Choroid plexus epithelial cell (primary cell): ENCODE measurements at regions not wholly inside any gene's neighbourhood (a gene's known extent, or its start where the extent isn't known, plus 50 kb on each side); places are given as distances from the start of the nearest gene placed in this dataset.

ENCODE experiments used
- DNase-seq: peaks from one replicate; pipeline ENCODE4 v3.0.0-alpha.2; 2010; ENCODE audit warnings: low read depth
- H3K4me3 ChIP-seq: 2 replicates; pipeline ENCODE4 v1.5.1; 2011; ENCODE audit warnings: low read depth, mild to moderate bottlenecking, control low read depth, low read length, moderate library complexity
- TF ChIP-seq, protein P1 (sequence below): conservative IDR thresholded peaks from 2 replicates; pipeline ENCODE4 v1.5.1; 2011; ENCODE audit warnings: low read depth, mild to moderate bottlenecking, control low read depth, inconsistent platforms, low read length, moderate library complexity

DNA sequence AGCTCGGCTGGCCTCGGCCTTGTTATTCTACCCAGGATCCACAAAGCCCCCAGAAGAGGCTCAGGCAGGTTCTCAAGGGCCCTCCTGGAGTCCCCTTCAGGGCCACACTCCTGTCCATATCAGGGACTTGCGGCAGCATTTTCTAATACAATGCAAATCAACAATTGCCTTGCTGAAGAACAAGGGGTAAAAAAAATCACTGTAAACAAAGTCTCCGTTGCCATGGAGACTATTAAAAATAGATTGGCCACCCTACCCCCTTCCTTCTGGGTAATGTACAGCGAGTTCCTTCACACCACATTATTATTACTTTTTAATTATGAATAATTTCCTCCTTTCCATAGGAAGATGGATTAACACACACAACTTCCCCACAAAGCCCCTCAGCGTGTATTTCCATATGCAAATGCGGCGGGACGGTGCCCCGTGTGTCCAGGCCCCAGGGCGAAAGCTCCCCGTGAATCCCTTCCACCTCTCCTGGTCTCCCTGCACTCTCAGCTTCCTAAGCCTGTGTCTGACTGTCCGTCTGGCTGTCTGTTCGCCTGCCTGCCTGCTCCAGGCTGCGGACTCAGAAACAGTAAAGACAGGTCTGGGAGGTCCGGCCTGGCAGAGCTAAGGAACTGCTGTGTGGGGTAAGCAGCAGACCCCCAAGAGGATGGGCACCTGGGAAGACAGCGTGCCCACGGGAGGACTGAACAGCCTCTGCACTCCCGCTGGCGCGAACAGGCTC lies 196.6 kb downstream of the RBFOX3 start:
- no peak for DNase-seq
- no peak overlapping the region for H3K4me3 ChIP-seq
- TF ChIP-seq, protein P1, sequence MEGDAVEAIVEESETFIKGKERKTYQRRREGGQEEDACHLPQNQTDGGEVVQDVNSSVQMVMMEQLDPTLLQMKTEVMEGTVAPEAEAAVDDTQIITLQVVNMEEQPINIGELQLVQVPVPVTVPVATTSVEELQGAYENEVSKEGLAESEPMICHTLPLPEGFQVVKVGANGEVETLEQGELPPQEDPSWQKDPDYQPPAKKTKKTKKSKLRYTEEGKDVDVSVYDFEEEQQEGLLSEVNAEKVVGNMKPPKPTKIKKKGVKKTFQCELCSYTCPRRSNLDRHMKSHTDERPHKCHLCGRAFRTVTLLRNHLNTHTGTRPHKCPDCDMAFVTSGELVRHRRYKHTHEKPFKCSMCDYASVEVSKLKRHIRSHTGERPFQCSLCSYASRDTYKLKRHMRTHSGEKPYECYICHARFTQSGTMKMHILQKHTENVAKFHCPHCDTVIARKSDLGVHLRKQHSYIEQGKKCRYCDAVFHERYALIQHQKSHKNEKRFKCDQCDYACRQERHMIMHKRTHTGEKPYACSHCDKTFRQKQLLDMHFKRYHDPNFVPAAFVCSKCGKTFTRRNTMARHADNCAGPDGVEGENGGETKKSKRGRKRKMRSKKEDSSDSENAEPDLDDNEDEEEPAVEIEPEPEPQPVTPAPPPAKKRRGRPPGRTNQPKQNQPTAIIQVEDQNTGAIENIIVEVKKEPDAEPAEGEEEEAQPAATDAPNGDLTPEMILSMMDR: no peak

DNA sequence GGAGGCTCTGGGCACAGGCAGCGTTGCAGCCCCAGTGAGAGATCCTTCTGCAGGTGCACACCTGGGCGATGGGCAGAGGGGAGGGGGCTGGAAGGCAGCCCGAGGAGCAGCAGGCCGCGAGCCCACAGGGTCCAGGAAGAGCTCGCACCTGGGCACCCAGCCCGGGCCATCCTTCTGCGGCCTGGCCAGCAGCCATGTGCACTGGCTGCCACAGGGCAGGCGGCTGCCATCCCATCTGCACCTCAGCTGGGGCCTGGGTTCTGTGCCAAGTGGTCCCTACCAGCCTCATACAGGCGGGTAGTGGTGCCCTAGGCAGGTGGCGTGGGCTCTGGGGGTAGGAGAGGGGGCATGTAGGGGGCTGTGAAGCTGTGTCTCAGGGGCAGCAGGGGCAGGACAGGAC lies 197.2 kb downstream of the RBFOX3 start:
- no peak for DNase-seq
- TF ChIP-seq, protein P1: no peak
- no peak overlapping the region for H3K4me3 ChIP-seq

DNA sequence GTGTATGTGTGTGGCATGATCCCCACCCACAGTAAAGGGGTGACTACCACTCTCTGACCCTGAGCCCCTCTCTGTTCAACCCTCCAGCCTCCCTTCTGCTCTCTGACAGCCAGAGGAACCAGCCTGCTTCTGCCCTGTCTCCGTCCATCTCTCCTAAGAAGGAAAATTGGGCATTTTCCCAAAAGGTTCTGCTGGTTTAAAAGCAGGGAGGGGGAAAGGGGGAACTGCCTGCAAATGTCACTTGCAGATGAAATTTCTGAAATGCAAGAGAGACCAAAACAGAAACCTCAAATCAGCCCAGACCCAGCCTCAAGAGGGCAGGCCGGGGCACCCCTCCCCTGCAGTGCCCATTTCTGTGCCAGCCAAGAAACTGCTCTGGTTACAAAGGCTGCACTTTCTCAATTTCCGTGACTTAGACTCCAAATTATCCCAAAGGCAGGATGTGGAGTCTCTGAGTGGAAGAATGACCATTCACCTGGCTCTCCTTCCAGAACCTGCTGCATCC lies 197.9 kb downstream of the RBFOX3 start:
- TF ChIP-seq, protein P1: no peak
- H3K4me3 ChIP-seq: no peak overlapping the region
- DNase-seq: no peak

DNA sequence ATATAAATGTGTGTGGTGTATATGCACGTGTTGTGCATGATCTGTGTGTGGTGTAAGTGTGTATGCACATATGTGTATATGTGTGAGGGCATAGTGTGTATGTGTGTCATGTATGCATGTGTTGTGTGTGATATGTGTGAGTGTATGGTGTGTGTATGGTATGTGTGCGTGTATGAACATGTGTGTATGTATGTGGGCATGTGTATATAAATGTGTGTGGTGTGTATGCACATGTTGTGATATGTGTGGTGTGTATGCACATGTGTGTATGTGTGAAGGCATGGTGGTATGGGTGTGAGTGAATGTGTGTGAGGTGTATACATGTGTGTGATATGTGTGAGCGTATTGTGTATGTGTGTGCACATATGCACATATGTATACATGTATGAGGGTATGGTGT lies 198.7 kb downstream of the RBFOX3 start:
- no peak for DNase-seq
- TF ChIP-seq, protein P1: no peak
- H3K4me3 ChIP-seq: no peak overlapping the region

DNA sequence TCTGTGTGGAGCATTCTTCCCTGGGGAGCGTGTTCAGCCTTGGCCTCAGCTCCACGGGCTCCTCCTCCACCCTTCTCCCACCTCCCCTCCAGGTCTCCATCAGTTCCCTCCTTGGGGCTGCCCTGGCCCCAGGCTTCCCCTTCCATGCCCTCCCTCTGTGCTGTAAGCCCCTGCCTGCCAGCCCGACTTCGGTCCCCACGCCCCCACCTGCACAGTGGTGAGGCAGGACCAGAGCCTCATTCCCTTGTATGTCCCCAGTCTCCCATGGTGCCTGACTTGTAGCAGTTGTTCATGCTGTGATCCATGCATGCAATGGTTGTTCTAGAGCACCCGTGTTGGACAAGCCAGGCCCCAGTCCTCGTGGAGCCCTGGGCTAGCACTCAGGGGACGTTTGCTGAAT lies 199.4 kb downstream of the RBFOX3 start:
- TF ChIP-seq, protein P1: no peak
- DNase-seq: no peak
- no peak overlapping the region for H3K4me3 ChIP-seq

DNA sequence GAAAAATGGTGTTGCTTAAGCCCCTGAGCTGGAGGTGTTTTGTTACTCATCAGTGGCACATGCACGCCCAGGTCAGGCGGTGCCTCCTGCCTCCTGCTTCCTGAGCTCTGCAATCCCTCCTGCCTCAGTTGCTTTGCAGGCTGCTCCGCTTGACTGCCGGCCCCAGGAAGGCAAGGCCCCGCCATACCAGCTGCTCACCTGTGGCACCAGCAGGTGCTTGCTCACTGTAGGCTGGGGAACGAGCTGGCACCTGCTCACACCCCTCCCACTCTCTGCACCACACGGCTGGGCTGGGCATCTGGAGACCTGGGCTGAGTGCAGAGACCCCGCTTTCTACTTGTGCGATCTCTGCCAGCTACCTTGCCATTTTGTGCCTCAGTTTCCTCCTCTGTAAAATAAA lies 200.2 kb downstream of the RBFOX3 start:
- no peak for DNase-seq
- TF ChIP-seq, protein P1: no peak
- H3K4me3 ChIP-seq: no peak overlapping the region

DNA sequence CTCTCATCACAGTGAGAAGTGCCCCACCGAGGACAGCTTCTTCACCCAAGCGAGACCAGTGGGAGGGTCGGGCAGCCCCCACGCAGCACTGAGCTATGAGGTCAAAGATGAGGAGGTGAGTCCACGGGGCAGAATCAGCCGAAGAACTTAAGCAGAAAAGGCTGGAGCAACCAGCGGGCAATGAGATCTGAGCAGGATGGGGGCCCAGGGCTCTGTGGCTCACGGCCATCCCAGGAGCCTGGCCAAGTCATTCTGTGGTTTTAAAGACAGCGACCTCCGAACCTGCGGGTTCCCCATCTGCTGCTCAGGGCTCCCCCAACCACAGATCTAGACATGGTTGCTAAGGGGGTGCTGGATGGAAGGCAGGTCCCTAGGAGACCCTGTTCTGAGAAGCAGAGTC lies 202.6 kb downstream of the RBFOX3 start:
- no peak for DNase-seq
- TF ChIP-seq, protein P1: no peak
- H3K4me3 ChIP-seq: no peak overlapping the region
